ENCODE measurements at regions not wholly inside any gene's neighbourhood (a gene's known extent, or its start where the extent isn't known, plus 50 kb on each side); places are given as distances from the start of the nearest gene placed in this dataset.

- TF ChIP-seq CTCF (IDR thresholded peaks at IDR 0.05) = no peak
- TF ChIP-seq POLR2A (IDR thresholded peaks at IDR 0.05) = no peak
Measured at GRCh38 chr6:81900616-81901015, 148.1 kb upstream of the TENT5A start.
